ENCODE measurements at regions not wholly inside any gene's neighbourhood (a gene's known extent, or its start where the extent isn't known, plus 50 kb on each side); places are given as distances from the start of the nearest gene placed in this dataset.

DNA sequence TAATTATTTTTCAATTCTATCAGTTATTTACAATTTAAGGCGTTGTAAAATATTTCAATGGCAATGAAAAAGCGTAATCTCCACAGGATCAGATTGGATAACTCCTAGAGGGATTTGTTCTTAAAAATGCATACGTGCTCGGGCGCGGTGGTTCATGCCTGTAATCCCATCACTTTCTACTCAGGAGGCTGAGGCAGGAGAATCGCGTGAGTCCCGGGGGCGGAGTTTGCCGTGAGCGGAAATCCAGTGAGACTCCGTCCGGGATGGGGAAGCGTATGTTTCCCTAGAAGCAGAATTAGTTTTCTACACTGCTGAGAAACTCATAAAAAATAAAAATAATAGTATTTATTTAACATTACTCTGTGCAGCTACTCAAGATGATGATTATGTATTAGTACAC lies 917.8 kb upstream of the PCDH20 start:
- TF ChIP-seq SPI1 (IDR thresholded peaks at IDR 0.05; ENCODE audit: borderline replicate concordance, insufficient read depth, low read depth, low read length) (no peak), BMI1 (IDR thresholded peaks at IDR 0.05; ENCODE audit: borderline replicate concordance) (no peak)
- TF ChIP-seq, protein P1, sequence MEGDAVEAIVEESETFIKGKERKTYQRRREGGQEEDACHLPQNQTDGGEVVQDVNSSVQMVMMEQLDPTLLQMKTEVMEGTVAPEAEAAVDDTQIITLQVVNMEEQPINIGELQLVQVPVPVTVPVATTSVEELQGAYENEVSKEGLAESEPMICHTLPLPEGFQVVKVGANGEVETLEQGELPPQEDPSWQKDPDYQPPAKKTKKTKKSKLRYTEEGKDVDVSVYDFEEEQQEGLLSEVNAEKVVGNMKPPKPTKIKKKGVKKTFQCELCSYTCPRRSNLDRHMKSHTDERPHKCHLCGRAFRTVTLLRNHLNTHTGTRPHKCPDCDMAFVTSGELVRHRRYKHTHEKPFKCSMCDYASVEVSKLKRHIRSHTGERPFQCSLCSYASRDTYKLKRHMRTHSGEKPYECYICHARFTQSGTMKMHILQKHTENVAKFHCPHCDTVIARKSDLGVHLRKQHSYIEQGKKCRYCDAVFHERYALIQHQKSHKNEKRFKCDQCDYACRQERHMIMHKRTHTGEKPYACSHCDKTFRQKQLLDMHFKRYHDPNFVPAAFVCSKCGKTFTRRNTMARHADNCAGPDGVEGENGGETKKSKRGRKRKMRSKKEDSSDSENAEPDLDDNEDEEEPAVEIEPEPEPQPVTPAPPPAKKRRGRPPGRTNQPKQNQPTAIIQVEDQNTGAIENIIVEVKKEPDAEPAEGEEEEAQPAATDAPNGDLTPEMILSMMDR (IDR thresholded peaks at IDR 0.05 in 2 of 3, conservative IDR thresholded peaks at IDR 0.05 in 1 of 3; ENCODE audit: control insufficient read depth in 2 of 3, extremely low read depth in 1 of 3, insufficient read depth in 1 of 3, low read depth in 3 of 3, low read length in 3 of 3), result no peak
